ENCODE measurements at regions not wholly inside any gene's neighbourhood (a gene's known extent, or its start where the extent isn't known, plus 50 kb on each side); places are given as distances from the start of the nearest gene placed in this dataset.

DNA sequence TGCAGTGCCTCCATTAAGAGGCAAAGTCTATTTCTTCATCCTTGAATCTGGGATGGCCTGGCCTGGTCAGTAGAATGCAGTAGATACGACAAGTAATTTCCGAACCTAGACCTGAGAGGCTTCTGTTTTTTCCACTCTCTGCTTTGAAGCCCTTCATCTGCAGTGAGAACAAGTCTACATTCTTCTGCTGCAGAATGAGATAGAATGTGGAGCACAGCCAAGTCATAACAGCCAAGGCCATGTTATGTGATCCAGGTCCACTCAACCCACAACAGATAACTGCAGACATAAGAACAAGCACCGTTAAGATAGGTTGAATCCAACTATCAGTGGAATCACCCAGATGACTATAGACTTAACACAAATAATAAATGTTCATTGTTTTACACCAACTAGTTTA, 1297.7 kb downstream of the C4orf33 start:
- H3K27me3 ChIP-seq (ENCODE audit: insufficient read depth, low read depth), result no peaks in the 10 kb centered on the region; the same call in 1 of the 2 replicates
- H3K4me3 ChIP-seq (IDR thresholded peaks at IDR 0.05; ENCODE audit: insufficient read depth, low read depth, low read length), result no peak overlapping the region
- H3K4me2 ChIP-seq, result no peak overlapping the region
- no peaks in the 10 kb centered on the region for H4K20me1 ChIP-seq (ENCODE audit: insufficient read depth)
- H3K36me3 ChIP-seq (ENCODE audit: insufficient read depth), result no peaks in the 10 kb centered on the region
- TF ChIP-seq, protein P1, sequence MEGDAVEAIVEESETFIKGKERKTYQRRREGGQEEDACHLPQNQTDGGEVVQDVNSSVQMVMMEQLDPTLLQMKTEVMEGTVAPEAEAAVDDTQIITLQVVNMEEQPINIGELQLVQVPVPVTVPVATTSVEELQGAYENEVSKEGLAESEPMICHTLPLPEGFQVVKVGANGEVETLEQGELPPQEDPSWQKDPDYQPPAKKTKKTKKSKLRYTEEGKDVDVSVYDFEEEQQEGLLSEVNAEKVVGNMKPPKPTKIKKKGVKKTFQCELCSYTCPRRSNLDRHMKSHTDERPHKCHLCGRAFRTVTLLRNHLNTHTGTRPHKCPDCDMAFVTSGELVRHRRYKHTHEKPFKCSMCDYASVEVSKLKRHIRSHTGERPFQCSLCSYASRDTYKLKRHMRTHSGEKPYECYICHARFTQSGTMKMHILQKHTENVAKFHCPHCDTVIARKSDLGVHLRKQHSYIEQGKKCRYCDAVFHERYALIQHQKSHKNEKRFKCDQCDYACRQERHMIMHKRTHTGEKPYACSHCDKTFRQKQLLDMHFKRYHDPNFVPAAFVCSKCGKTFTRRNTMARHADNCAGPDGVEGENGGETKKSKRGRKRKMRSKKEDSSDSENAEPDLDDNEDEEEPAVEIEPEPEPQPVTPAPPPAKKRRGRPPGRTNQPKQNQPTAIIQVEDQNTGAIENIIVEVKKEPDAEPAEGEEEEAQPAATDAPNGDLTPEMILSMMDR (conservative IDR thresholded peaks at IDR 0.05; ENCODE audit: low read depth, low read length), result no peak
- no peaks in the 10 kb centered on the region for H3K4me1 ChIP-seq (ENCODE audit: low read depth, poor library complexity, severe bottlenecking)
- no peaks in the 10 kb centered on the region for H3K79me2 ChIP-seq (ENCODE audit: insufficient read depth, low read depth)
- no peak overlapping the region for H3K9ac ChIP-seq
- no peak overlapping the region for H2AFZ ChIP-seq (ENCODE audit: low read depth)
- H3K27ac ChIP-seq, result no peak overlapping the region

DNA sequence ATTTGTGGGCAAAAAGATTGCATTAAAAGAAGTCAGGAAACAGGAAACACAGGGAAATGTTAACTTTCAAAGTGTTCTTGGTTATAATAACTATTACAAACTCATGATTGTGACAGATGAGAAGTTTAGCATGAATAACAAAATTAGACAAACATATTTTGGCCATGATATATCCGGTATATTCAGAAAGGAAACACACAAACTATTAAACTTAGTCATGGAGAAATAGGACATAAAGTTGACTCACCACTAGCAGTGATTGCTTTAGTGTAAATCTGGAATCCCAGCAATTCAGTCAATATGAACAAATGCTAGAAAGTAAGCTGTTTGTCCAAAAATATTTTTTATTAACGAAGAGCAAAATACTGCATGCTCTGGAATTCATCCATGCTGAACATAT, 1299.9 kb downstream of the C4orf33 start:
- no peaks in the 10 kb centered on the region for H3K27me3 ChIP-seq (ENCODE audit: insufficient read depth, low read depth)
- no peak overlapping the region for H3K4me3 ChIP-seq (IDR thresholded peaks at IDR 0.05; ENCODE audit: insufficient read depth, low read depth, low read length)
- no peaks in the 10 kb centered on the region for H4K20me1 ChIP-seq (ENCODE audit: insufficient read depth)
- H3K79me2 ChIP-seq (ENCODE audit: insufficient read depth, low read depth), result no peaks in the 10 kb centered on the region
- no peak overlapping the region for H3K4me2 ChIP-seq
- no peaks in the 10 kb centered on the region for H3K4me1 ChIP-seq (ENCODE audit: low read depth, poor library complexity, severe bottlenecking)
- no peaks in the 10 kb centered on the region for H3K36me3 ChIP-seq (ENCODE audit: insufficient read depth)
- TF ChIP-seq, protein P1 (conservative IDR thresholded peaks at IDR 0.05; ENCODE audit: low read depth, low read length), result no peak
- H3K9ac ChIP-seq, result no peak overlapping the region
- no peak overlapping the region for H2AFZ ChIP-seq (ENCODE audit: low read depth)
- no peak overlapping the region for H3K27ac ChIP-seq

DNA sequence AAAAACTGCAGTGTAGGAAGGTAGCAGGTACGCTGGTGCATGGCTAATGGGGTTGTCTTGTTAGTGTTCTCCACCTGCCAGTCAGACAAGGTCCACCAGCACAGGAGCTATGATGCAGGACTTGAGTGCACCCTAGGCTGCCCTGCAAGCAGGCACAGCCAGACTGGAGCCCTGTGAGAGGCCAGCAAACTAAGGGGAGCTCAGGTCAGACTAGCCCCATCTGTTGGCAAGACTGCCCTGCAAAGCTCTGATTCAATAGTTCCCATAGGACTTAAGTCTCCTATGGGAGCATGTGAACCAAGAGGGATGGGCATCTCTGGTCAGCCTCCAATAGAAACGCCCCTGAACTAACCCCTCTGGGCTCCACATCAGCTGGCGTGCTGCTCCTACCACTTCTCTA, 1307.3 kb downstream of the C4orf33 start:
- Histone ChIP-seq H3K4me3 (IDR thresholded peaks at IDR 0.05; ENCODE audit: insufficient read depth, low read depth, low read length) (no peak overlapping the region), H4K20me1 (ENCODE audit: insufficient read depth) (no peaks in the 10 kb centered on the region), H3K4me1 (ENCODE audit: low read depth, poor library complexity, severe bottlenecking) (no peaks in the 10 kb centered on the region), H2AFZ (ENCODE audit: low read depth) (no peak overlapping the region), H3K27ac (no peak overlapping the region), H3K79me2 (ENCODE audit: insufficient read depth, low read depth) (no peaks in the 10 kb centered on the region), H3K36me3 (ENCODE audit: insufficient read depth) (no peaks in the 10 kb centered on the region), H3K4me2 (no peak overlapping the region), H3K27me3 (ENCODE audit: insufficient read depth, low read depth) (no peaks in the 10 kb centered on the region), H3K9ac (no peak overlapping the region)
- TF ChIP-seq, protein P1 (conservative IDR thresholded peaks at IDR 0.05; ENCODE audit: low read depth, low read length), result no peak

DNA sequence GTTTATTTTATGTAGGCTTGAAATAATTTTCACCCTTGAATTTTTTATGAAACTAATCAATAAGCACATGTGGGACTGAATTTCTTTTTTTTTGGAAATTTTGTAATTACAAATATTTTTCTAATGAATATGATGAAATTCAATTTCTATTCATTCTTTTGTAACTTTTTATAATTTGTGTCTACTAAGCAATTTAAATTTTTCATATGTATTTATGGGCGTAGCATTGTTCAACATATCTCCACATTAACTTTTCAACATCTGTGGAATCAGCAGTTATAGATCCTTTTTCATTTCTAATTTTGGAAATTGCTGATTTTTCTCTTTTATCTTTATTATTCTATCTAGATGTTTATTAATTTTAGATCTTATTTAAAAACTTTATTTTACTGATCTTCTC, 1320.3 kb downstream of the C4orf33 start:
- Histone ChIP-seq H3K27ac (no peak overlapping the region), H3K4me3 (IDR thresholded peaks at IDR 0.05; ENCODE audit: insufficient read depth, low read depth, low read length) (no peak overlapping the region), H3K36me3 (ENCODE audit: insufficient read depth) (no peaks in the 10 kb centered on the region), H3K27me3 (ENCODE audit: insufficient read depth, low read depth) (no peaks in the 10 kb centered on the region), H2AFZ (ENCODE audit: low read depth) (no peak overlapping the region), H3K4me1 (ENCODE audit: low read depth, poor library complexity, severe bottlenecking) (no peaks in the 10 kb centered on the region), H4K20me1 (ENCODE audit: insufficient read depth) (no peaks in the 10 kb centered on the region), H3K79me2 (ENCODE audit: insufficient read depth, low read depth) (no peaks in the 10 kb centered on the region), H3K9ac (no peak overlapping the region), H3K4me2 (no peak overlapping the region)
- TF ChIP-seq, protein P1 (conservative IDR thresholded peaks at IDR 0.05; ENCODE audit: low read depth, low read length), result no peak

Measured in KMS-11 (cell line).